Stimulated activated CD4-positive, alpha-beta T cell treated with anti-CD3 and anti-CD28 coated beads, Interleukin-1b, Interleukin-23, amount 100 ng/mL, for 24 hours (primary cell): ENCODE measurements at regions not wholly inside any gene's neighbourhood (a gene's known extent, or its start where the extent isn't known, plus 50 kb on each side); places are given as distances from the start of the nearest gene placed in this dataset.
"Not testable (repeated sequence)": the region's sequence is repeated elsewhere in the genome, so short reads cannot be mapped to it uniquely, and the experiment has no call there.

Experiments
- DNase-seq, 4 experiments: peaks; one replicate each; pipeline ENCODE4 v3.0.0-alpha.2; 2020; ENCODE audit warnings: low read depth in 4 of 4, low spot score in 1 of 4

DNA sequence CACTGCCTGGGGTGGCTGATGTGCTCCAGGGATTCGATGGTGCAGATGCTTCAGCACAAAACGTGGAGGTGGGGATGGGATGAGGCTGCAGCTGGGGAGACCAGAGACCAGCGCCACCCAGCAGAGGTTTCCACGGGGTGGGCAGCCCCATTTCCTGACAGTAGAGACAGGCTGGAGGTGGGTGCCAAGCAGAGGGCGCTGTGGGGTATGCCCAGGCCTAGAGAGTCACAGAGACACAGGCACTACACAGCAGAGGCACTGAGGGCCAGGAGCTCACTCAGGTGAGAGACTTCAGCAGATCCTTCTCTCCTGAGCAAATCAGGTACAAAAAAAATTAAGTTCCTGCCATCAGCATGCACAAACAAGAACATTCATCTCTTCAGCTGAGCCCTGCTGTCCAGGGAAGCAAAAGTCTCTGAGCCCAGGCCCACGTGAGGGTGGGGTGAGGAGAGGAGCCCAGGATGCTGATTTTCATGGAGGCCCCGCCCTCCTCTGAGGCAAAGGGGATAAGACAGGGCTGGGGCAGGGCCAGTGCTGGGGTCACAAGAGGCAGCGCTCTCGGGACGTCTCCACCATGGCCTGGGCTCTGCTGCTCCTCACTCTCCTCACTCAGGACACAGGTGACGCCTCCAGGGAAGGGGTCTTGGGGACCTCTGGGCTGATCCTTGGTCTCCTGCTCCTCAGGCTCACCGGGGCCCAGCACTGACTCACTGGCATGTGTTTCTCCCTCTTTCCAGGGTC lies 53.1 kb downstream of the GGTLC2 start:
- no peak for DNase-seq

DNA sequence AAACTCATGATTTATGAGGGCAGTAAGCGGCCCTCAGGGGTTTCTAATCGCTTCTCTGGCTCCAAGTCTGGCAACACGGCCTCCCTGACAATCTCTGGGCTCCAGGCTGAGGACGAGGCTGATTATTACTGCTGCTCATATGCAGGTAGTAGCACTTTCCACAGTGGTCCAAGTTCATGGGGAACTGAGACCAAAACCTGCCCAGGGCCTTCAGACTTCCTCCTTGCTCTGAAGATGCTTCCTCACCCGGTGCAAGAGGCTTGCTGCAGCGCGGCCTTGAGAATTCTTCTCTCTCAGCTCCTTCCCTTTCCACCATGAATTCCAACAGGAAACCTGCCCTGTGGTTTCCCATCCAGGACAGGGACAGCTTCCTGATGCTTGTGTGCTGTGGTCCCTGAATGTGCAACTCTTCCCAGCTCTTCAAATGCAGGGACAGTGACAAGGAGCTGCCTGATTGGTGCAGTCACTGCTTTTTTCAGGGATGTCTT lies 53.9 kb downstream of the GGTLC2 start:
- no peak for DNase-seq

GRCh38 chr22:22700631-22701030 lies 56.2 kb downstream of the GGTLC2 start:
- DNase-seq = no peak

DNA sequence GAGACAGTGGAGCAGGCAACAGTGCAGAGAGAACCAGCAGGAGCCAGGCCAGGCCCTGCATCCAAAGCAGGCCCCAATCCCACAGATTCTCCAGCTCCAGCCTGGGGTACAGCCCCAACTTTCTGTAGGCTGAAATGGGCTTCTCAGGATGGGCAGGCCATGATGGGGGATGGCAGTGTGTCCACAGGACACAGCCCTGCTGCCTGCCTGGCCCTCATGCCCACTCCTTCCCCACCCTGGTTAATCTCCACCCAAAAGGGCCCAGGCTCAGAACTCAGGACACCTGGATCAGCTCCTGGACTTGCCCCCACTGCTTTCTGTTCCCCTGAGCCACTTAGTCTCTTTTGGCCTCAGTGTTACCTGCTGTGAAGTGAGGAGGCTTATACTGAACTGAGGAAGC lies 57.1 kb downstream of the GGTLC2 start:
- DNase-seq = not testable (repeated sequence)

- no peak for DNase-seq
These were observed 58.1 kb downstream of the GGTLC2 start for GRCh38 chr22:22702237-22703202.

DNA sequence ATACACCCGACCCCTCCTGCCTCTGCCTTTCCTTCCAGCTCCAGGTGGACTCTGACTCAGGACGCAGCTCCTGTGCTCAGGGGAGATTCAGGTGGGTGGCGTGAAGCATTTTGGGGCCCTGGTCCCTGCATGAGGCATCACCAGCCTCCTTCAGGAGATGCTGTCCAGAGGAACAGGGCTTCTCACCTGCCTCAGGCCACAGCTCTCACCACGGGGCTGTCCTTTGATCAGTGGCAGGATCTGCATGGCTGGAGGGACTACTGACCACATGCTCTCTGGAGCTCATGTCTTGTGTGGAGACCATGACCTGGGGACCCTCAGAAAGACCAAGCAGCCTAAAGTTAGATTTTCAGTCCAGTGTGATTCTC lies 58.8 kb downstream of the GGTLC2 start:
- DNase-seq = no peak

- DNase-seq = no peak
These were observed 59.3 kb downstream of the GGTLC2 start for GRCh38 chr22:22703715-22704114.

GRCh38 chr22:22704156-22704946 lies 59.9 kb downstream of the GGTLC2 start:
- DNase-seq = no peak

GRCh38 chr22:22705328-22706100 lies 61.1 kb downstream of the GGTLC2 start:
- no peak for DNase-seq

- DNase-seq = no peak
These were observed 62.0 kb downstream of the GGTLC2 start for GRCh38 chr22:22706253-22706915.

- DNase-seq = no peak
These were observed 65.5 kb downstream of the GGTLC2 start for GRCh38 chr22:22709719-22710445.

- DNase-seq = peak; percentile 57 to 83 (median 67)
These were observed 66.5 kb downstream of the GGTLC2 start for GRCh38 chr22:22710719-22711531.

DNA sequence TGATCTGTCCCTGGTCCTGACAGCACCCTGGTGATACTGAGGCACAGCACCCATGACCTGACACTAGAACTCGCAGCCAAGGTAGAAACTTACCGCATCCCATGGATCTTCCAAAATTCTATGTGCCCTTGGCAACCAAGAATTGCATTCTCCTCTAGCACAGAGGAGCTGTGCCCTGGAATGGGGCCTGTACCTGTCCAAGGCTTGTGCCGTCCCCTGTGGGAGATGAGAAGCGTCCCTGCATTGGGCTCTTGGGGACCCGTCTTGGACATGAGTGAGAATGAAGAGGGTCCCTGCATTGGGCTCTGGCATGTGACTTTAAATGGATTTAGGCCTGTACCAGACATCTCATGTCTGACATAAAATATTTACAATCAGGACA lies 67.1 kb downstream of the GGTLC2 start:
- no peak for DNase-seq

- DNase-seq = no peak
These were observed 67.8 kb downstream of the GGTLC2 start for GRCh38 chr22:22712092-22712658.

DNA sequence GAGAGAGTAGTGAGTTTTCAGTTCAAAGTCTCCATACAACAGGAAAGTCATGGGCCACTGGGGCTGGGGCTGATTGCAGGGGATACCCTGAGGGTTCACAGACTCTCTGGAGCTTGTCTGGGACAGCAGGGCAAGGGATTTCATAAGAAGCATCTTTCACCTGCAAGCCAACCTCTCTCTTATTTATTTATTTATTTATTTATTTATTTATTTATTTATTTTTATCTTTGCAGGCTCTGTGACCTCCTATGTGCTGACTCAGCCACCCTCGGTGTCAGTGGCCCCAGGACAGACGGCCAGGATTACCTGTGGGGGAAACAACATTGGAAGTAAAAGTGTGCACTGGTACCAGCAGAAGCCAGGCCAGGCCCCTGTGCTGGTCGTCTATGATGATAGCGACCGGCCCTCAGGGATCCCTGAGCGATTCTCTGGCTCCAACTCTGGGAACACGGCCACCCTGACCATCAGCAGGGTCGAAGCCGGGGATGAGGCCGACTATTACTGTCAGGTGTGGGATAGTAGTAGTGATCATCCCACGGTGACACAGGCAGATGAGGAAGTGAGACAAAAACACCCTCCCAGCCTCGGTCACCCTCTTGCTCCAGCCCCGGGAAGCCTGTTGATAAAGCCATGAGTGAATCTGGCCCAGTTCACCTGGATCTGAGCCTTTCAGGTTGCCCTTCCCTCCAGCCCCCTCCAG lies 68.4 kb downstream of the GGTLC2 start:
- DNase-seq = no peak

- no peak for DNase-seq
These were observed 69.0 kb downstream of the GGTLC2 start for GRCh38 chr22:22713416-22713815.

- no peak for DNase-seq
These were observed 70.4 kb downstream of the GGTLC2 start for GRCh38 chr22:22714600-22715335.
